K562 (cell line): ENCODE measurements at regions not wholly inside any gene's neighbourhood (a gene's known extent, or its start where the extent isn't known, plus 50 kb on each side); places are given as distances from the start of the nearest gene placed in this dataset.

Source experiments
- DDX20 ChIP-seq: fragments of 450-650 bp; IDR thresholded peaks from 2 replicates; pipeline ENCODE4 v1.6.1; 2016; ENCODE audit warnings: missing genetic modification characterization, low read depth, mild to moderate bottlenecking, missing compliant biosample characterization, moderate library complexity
- FOXM1 ChIP-seq, 2 experiments: fragments of 450-650 bp in 1 of 2; sonication (generic) in 1 of 2; formaldehyde crosslinking in 1 of 2; IDR thresholded peaks; 2 replicates each; pipeline versions ENCODE4 v1.6.1 to v1.9.0; 2017 to 2022; ENCODE audit warnings: low read depth in 2 of 2, mild to moderate bottlenecking in 2 of 2, missing genetic modification reagents in 1 of 2, moderate library complexity in 1 of 2
- POU5F1 ChIP-seq: fragments of 150-350 bp; IDR thresholded peaks from 2 replicates; pipeline ENCODE4 v1.6.1; 2014; ENCODE audit warnings: borderline replicate concordance, low read length, low read depth, mild to moderate bottlenecking; ENCODE audit not compliant: partially characterized antibody
- RAD21 ChIP-seq, 2 experiments: fragments of 250-450 bp in 1 of 2; fragments of 450-650 bp in 1 of 2; sonication (Bioruptor Pico) in 1 of 2; formaldehyde crosslinking in 1 of 2; IDR thresholded peaks in 1 of 2; conservative IDR thresholded peaks in 1 of 2; 2 replicates each; pipeline versions ENCODE4 v1.4.0 to v1.8.0; 2020 to 2022; ENCODE audit warnings: mild to moderate bottlenecking in 2 of 2, moderate library complexity in 1 of 2
- RFX7 ChIP-seq: fragments of 250-450 bp; sonication (Bioruptor Pico); IDR thresholded peaks from 2 replicates; pipeline ENCODE4 v1.5.1; 2021; ENCODE audit warnings: mild to moderate bottlenecking
- SIN3A ChIP-seq, 2 experiments: fragments of 150-350 bp in 1 of 2; IDR thresholded peaks; 2 replicates each; pipeline ENCODE4 v1.6.1; 2011 to 2016; ENCODE audit warnings: borderline replicate concordance in 2 of 2, low read depth in 2 of 2, low read length in 2 of 2, mild to moderate bottlenecking in 2 of 2, moderate library complexity in 2 of 2; ENCODE audit not compliant: control insufficient read depth in 1 of 2
- SMARCA4 ChIP-seq: fragments of 450-650 bp; IDR thresholded peaks from 2 replicates; pipeline ENCODE4 v1.6.1; 2016
- THRB ChIP-seq: fragments of 450-650 bp; formaldehyde crosslinking; conservative IDR thresholded peaks from 2 replicates; pipeline ENCODE4 v1.4.0; 2022; ENCODE audit warnings: mild to moderate bottlenecking, missing genetic modification characterization
- ZBTB40 ChIP-seq, 2 experiments: fragments of 450-650 bp in 1 of 2; sonication (generic) in 1 of 2; formaldehyde crosslinking in 1 of 2; IDR thresholded peaks; 2 replicates each; pipeline versions ENCODE4 v1.7.1 to v1.9.0; 2016 to 2022; ENCODE audit warnings: inconsistent platforms in 1 of 2, mild to moderate bottlenecking in 1 of 2, missing genetic modification reagents in 1 of 2

GRCh38 chr17:22469941-22470340 is 777.6 kb downstream of the KCNJ18 start (continued):
- TF ChIP-seq ZBTB40 (IDR thresholded peaks at IDR 0.05) (no peak), ZBTB40 (CRISPR knock-in tag; IDR thresholded peaks at IDR 0.05) (no peak), SIN3A (IDR thresholded peaks at IDR 0.05; ENCODE audit: borderline replicate concordance in 2 of 2, control insufficient read depth in 1 of 2, low read depth in 2 of 2, low read length in 2 of 2) (no peak), POU5F1 (no peak), DDX20 (tag) (no peak), SMARCA4 (no peak), RFX7 (CRISPR knock-in tag) (no peak), FOXM1 (IDR thresholded peaks at IDR 0.05; ENCODE audit: low read depth) (no peak), FOXM1 (CRISPR knock-in tag; IDR thresholded peaks at IDR 0.05; ENCODE audit: low read depth) (no peak), THRB (CRISPR knock-in tag) (no peak), RAD21 (CRISPR knock-in tag; conservative IDR thresholded peaks at IDR 0.05 in 1 of 2, IDR thresholded peaks at IDR 0.05 in 1 of 2) (no peak)
